HG03159 (cell line): ENCODE measurements at regions not wholly inside any gene's neighbourhood (a gene's known extent, or its start where the extent isn't known, plus 50 kb on each side); places are given as distances from the start of the nearest gene placed in this dataset.
A peak's percentile ranks its signal among the peaks of the same experiment; 100 is the strongest.

Experiments used
- ATAC-seq: cut with Tn5 transposase; IDR thresholded peaks from one replicate; pipeline ENCODE4 v1.9.1; 2021; ENCODE audit warnings: mild to moderate bottlenecking, moderate library complexity; ENCODE audit not compliant: unreplicated experiment

- ATAC-seq, result peak; percentile 86
Measured at GRCh38 chr13:29935309-29935981, 85.0 kb upstream of the UBL3 start.

DNA sequence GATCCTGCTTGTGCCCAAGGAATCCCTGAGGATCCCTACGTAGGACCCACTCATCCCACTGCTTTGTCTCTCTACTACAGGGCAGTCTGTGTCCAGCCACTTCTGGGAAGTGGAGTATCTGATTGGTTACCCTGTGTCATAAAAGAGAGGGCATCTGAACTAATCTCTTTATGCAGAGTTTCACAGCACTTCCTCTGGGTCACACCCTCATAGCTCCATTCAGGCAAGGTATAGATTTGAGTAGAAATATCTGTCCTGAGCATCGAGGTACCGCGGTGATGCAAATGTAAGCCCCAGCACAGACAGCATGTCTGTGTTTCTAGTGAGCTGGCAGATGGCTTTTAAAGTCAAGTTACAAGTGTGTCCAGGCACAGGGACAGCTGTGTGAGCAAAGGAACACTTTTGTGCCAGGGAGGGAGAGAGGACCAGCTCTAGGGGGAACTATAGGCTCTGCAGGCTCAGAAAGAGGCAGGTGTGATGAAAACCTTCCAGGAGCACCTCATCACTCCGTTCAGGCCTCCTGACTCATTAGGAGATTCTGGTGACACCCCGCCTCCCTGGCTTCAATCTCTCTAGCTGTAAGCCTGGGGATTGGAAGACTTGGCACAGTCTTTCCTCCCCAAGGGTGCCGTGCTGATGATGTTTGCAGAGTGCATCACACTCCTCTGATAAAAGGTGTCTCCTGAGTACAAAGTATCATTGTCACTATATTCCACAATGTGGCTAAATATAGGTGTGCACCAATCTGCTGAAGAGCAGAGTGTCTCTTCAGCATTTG, 84.3 kb upstream of the UBL3 start:
- no peak for ATAC-seq

DNA sequence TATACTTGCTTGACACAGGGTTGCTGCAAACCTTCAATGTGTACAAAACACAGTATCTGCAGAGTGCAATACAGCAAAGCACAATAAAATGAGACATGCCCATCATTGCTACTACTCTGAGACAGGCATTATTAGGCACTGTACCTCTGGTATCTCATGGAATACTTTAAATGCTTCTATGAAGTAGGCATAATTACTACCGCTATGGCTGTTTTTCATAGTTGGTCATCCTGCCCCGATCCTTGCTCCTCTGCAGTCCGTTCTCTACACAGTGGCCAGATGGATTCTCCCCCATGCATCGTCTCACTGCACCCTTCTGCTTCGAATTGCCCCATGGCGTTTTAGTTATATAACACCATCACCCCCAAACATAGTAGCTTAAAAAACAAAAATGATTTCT, 83.0 kb upstream of the UBL3 start:
- no peak for ATAC-seq

- ATAC-seq, result no peak
Measured at GRCh38 chr13:29931696-29932095, 81.3 kb upstream of the UBL3 start.

GRCh38 chr13:29929062-29929847, 78.8 kb upstream of the UBL3 start:
- ATAC-seq, result no peak

GRCh38 chr13:29926098-29926476, 75.7 kb upstream of the UBL3 start:
- ATAC-seq, result no peak

DNA sequence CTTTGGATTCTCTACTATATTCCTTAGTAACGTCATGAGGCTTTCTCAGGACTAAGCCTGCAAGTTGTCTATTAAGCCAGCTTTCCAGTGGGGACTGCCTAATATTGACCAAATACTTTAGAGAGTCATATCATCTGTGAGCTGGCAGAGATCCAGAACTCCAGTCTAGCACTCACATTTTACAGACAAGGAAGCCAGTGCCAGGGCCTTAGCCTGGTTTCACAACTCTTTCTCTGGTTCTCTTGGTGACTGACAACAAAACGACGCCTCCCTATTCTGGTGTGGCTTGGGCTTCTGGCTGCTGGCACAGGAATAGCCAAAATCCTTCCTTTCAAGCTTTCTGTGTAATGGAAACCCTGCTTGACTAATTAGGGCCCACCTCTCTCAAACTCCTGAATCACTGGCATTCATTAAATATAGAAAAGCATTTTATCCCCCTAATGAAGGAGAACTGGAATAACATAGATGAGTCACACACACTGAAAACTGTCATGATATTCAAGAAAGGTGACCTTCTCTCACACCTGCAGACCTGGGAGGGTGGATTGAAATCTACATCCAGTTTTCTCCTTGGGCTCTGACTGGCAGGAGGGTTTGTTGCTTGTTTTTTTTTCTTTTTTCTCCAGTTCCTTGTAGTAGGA, 75.2 kb upstream of the UBL3 start:
- no peak for ATAC-seq

DNA sequence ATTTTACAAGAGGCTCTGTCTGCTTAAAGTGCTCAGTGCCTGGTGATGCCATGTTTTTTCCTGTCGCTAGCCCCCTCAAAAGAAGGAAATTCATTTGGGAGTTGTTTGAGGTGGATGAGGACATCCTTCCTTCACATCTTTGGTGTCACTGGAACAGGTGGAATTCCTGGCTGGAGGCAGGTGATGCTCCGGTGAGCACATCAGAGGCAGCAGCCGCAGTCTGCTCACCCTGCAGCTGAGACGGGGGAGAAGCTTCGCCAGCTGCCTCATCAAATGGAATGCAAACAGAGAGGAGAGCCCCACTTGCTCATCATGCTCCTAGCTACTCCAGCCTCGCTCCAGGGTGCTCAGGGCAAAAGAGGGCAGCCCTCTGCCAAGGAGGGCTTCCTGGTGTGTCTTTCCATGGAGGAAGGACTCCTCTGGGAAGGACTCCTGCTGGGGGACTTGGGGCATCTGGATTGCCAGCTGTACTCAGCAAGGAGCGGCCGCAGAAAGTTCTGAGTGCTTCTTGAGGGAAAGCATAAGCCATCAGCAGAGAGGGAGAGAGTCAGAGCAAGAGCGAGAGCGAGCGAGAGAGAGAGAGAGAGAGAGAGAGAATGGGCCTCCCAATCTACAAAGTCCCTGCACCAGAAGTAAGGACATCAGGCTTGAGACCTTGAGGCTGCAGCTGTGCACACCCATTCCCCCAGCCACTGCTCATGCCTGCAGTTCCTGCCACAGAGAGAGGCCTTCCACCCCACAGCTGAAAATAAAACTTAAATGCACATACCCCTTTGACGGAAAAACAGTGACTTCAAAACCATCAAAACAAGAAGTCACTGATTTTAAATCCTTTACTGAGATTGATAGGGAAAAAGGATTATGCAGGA, 74.3 kb upstream of the UBL3 start:
- no peak for ATAC-seq

DNA sequence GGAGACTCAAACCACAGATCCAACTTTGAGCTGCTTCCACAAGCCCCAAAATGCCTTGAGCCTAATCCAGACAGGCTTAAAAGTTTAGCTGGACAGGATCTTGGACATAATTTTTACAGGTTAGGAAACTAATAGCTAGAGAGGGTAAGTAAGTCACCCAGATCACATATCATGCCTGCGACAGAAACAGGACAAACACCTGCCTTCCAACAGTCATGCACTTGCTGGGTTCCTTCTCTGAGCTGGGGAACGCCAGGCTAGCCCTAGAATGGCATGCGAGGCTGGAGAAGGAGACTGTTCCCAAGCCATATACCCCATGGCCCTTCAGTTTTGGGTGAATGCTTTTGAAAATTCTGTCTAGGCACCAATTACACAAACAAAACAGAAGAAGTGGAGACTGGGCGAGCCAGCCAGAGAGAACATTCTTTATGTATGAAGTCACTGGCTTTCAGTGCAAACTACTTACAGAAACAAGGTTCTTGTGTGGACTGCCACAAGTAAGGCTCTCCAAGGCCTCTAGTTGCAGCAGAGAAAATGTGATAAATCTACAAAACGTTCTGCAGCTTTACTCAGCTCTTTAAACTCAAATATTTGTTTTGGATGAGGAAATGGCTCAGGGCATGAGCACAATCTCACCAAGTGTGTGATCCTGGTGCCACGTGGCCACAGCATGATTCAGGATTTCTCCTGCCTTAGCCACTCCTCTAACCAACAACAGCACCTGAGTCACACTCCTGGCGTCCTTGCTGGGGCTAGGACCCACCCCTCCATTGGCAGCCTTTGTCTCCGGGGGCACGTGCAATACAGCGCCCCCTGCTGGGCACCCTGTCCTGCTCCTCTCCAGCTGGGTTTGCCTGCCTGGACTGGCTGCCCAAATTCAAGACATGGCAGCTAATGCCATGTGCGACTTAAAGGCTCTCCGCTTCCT, 73.4 kb upstream of the UBL3 start:
- ATAC-seq, result no peak

DNA sequence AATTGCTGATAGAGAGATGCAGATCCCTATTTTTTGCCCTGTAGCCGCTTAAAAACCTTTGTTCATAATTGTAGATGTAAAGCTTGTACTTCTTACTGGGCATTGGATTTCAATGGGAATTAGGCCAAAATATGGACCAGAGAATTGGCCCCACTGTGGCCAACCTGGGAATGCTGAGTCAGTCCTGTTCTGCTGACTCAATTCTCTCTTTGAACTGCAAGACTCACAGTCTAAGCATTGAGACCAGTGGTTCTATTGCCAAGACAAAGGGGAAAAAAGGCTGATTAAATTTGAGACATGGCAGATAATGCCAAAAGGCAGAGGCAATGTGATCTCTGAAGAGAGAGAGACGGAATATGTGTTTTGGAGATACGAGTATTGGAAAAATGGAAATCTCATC, 72.5 kb upstream of the UBL3 start:
- ATAC-seq, result no peak

- no peak for ATAC-seq
Measured at GRCh38 chr13:29922281-29922821, 71.9 kb upstream of the UBL3 start.

- no peak for ATAC-seq
Measured at GRCh38 chr13:29921542-29921941, 71.1 kb upstream of the UBL3 start.

DNA sequence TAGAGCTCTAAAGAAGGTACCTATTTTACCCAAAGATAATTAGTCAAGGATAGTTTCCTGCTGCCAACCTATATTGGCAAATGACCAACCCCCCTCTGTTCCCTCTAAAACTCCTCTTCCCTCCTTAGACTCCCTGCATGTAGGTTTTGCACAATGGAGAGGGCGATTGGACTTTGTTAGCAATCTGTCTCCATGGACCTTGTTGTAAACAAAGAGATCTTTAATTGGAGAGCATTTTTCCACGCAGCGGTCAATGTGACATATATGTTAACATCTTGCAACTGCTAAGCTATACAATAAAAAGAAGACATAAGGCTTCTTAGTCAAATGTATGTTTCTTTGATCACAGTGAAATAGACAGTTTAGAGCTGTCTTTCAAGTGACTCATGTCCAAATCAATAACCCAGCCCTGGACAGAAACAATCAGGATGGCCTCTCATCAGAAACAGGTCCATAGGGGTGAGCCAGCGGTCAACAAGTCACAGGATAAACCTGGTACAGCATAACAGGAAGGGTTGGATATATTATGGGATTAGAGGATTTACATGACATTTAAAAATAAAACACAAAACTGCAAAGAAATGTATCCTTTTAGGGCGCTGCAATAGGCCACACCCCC, 69.7 kb upstream of the UBL3 start:
- no peak for ATAC-seq

DNA sequence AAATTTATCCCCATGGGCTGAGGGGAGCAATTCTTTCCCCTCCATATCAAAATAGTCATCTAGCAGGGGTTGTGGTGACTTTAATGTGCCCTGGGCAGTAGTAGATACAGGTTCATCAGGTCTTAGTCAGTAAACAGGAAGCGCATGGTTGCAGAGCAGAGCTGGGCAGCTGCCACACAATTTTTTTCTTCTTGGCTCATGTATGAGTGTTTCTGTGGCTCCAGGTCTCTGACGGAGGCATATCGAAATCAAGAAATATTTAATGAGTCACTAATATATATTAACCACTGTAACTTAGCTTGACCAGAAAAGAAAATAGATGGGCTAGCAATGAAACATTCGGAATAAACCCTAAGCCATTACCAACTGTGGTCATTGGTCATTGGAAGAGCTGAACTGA, 68.4 kb upstream of the UBL3 start:
- no peak for ATAC-seq

DNA sequence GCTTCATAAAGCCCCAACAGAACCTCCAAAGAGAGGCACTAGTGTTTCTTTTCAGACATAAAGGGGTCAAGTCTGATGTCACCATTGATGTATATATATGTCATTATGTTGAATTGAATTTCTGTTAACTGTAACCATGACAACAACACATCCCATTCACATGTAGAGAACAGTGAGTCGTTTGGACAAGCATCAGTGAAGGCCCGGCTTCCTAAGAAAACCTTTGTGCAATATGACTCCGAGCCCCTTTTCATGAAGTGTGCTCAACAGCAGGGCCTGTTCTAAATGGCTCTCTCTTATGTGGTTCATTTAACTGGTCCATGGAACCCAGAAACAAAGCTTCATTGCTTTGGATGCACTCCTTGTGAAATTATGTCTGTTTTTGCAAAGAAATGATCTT, 67.2 kb upstream of the UBL3 start:
- ATAC-seq, result no peak

GRCh38 chr13:29914581-29914980, 64.2 kb upstream of the UBL3 start:
- ATAC-seq, result no peak

GRCh38 chr13:29911781-29912418, 61.5 kb upstream of the UBL3 start:
- ATAC-seq, result no peak

DNA sequence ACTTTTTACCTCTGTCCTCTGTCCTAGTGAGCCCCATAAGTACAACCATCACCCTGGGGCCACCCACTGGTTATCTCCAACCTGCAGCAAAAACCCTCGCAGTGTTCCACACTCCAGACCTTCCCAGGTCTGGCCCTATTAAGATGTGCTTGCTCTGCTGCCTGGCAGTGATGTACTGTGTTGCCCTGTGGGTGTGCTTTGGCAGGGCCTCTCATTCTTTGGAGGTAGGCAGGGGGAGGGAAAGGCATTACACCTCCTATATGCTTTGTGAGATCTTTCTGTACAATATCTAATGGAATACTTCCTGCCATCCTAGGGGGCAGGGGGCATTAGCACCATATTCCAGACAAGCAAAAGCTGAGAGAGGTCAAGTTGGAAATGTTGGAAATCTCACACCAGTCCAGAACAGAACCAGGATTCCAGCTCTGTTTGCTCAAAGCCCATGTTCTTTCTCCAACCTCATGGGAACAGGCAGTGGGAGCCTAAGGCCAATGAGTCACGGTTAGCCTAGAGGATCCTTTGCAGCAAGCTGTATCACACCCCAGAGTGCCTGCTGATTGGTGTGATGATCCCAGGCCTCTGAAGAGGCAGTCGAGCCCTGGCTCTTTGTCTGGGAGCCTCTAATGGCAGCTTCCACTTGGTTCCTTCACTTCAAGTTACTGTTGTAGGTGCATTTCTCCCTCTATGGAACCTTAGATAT, 59.7 kb upstream of the UBL3 start:
- no peak for ATAC-seq
